ENCODE measurements at regions not wholly inside any gene's neighbourhood (a gene's known extent, or its start where the extent isn't known, plus 50 kb on each side); places are given as distances from the start of the nearest gene placed in this dataset.

DNA sequence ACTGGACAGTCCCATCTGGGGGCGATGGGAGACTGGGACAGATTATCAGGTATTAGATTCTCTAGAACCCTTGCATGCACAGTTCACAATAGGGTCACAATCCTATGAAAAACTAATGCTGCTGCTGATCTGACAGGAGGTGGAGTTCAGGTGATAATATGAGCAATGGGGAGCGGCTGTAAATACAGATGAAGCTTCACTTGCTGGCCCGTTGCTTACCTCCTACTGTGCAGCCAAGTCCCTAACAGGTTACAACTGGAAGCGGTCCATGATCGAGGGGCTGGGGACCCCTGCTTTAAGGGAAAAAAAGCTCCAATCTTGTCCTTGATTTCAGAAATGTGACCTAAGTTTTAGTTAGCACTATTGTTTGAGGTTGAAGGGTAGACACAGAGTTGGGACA lies 175.2 kb downstream of the ZNF330 start:
- no peak for TF ChIP-seq CTCF (IDR thresholded peaks at IDR 0.05 in 4 of 5, conservative IDR thresholded peaks at IDR 0.05 in 1 of 5)
- no peak for TF ChIP-seq POLR2A (IDR thresholded peaks at IDR 0.05)
